Esophagus muscularis mucosa (tissue), 4 donors: ENCODE measurements at regions not wholly inside any gene's neighbourhood (a gene's known extent, or its start where the extent isn't known, plus 50 kb on each side); places are given as distances from the start of the nearest gene placed in this dataset.
"Not testable (repeated sequence)": the region's sequence is repeated elsewhere in the genome, so short reads cannot be mapped to it uniquely, and the experiment has no call there.

Experiments used
- DNase-seq: peaks from one replicate; pipeline ENCODE4 v3.0.0-alpha.2; 2017; ENCODE audit errors: extremely low spot score
- H3K27ac ChIP-seq, 4 donors: fragments of 200-600 bp; sonication (generic); replicated peaks in 1 of 4; 1 replicate in 3 of 4; 2 replicates in 1 of 4; pipeline ENCODE4 v1.5.1; 2016 to 2019; ENCODE audit warnings: mild to moderate bottlenecking in 1 of 4
- H3K27me3 ChIP-seq, 4 donors: fragments of 200-600 bp; sonication (generic); one replicate each; pipeline versions ENCODE4 v1.5.1 to v1.6.0; 2016 to 2019
- H3K36me3 ChIP-seq, 4 donors: fragments of 200-600 bp; sonication (generic); one replicate each; pipeline ENCODE4 v1.5.1; 2016 to 2019
- H3K4me1 ChIP-seq, 4 donors: fragments of 200-600 bp; sonication (generic); one replicate each; pipeline ENCODE4 v1.5.1; 2016 to 2019
- H3K4me3 ChIP-seq, 4 donors: fragments of 200-600 bp; sonication (generic); 1 replicate in 2 of 4; 2 replicates in 2 of 4; pipeline ENCODE4 v1.5.1; 2016 to 2019; ENCODE audit warnings: mild to moderate bottlenecking in 4 of 4, moderate library complexity in 1 of 4
- H3K9me3 ChIP-seq, 4 donors: fragments of 200-600 bp; sonication (generic); 1 replicate in 3 of 4; 2 replicates in 1 of 4; pipeline ENCODE4 v1.5.1; 2016 to 2019
- EP300 ChIP-seq: sonication (generic); formaldehyde crosslinking; IDR thresholded peaks from one replicate; pipeline ENCODE4 v1.6.1; 2017; ENCODE audit warnings: antibody characterized with exemption
- POLR2A ChIP-seq: fragments of 450-650 bp; IDR thresholded peaks from one replicate; pipeline ENCODE4 v1.6.1; 2017; ENCODE audit warnings: antibody characterized with exemption, moderate library complexity, mild to moderate bottlenecking, low read depth
- POLR2AphosphoS5 ChIP-seq, 2 donors: sonication (generic); formaldehyde crosslinking; IDR thresholded peaks; one replicate each; pipeline ENCODE4 v1.6.1; 2017; ENCODE audit warnings: antibody characterized with exemption in 2 of 2
- WGBS: methylation state at CpG from one replicate; pipeline ENCODE4 v1.1.5; 2018; 5-methylcytosine and 5-hydroxymethylcytosine counted together
- intact Hi-C: fragments of 100-400 bp; cut with DNase I; formaldehyde crosslinking; loops from one replicate; pipeline ENCODE4 v1.15.1; 2023
- TF ChIP-seq, protein P1 (sequence below), 3 experiments: fragments of 200-600 bp in 2 of 3; fragments of 450-650 bp in 1 of 3; sonication (generic) in 2 of 3; IDR thresholded peaks; one replicate each; pipeline ENCODE4 v1.5.1; 2017 to 2019; ENCODE audit warnings: antibody characterized with exemption in 3 of 3, mild to moderate bottlenecking in 2 of 3, moderate library complexity in 1 of 3

- intact Hi-C loops, result no loop called here
- Histone ChIP-seq H3K36me3 (no peaks in the 10 kb centered on the region), H3K27me3 (no peaks in the 10 kb centered on the region), H3K9me3 (no peaks in the 10 kb centered on the region), H3K27ac (no peak overlapping the region), H3K4me3 (no peak overlapping the region), H3K4me1 (no peaks in the 10 kb centered on the region)
- TF ChIP-seq POLR2A (no peak), EP300 (no peak), POLR2AphosphoS5 (IDR thresholded peaks at IDR 0.05) (no peak)
- TF ChIP-seq, protein P1, sequence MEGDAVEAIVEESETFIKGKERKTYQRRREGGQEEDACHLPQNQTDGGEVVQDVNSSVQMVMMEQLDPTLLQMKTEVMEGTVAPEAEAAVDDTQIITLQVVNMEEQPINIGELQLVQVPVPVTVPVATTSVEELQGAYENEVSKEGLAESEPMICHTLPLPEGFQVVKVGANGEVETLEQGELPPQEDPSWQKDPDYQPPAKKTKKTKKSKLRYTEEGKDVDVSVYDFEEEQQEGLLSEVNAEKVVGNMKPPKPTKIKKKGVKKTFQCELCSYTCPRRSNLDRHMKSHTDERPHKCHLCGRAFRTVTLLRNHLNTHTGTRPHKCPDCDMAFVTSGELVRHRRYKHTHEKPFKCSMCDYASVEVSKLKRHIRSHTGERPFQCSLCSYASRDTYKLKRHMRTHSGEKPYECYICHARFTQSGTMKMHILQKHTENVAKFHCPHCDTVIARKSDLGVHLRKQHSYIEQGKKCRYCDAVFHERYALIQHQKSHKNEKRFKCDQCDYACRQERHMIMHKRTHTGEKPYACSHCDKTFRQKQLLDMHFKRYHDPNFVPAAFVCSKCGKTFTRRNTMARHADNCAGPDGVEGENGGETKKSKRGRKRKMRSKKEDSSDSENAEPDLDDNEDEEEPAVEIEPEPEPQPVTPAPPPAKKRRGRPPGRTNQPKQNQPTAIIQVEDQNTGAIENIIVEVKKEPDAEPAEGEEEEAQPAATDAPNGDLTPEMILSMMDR (IDR thresholded peaks at IDR 0.05), result no peak
- DNase-seq, result no peak
- 38% methylated on average over 1 of the region's 1 CpG for WGBS
These were observed 272.1 kb upstream of the DAB2 start for GRCh38 chr5:39696672-39697398.

DNA sequence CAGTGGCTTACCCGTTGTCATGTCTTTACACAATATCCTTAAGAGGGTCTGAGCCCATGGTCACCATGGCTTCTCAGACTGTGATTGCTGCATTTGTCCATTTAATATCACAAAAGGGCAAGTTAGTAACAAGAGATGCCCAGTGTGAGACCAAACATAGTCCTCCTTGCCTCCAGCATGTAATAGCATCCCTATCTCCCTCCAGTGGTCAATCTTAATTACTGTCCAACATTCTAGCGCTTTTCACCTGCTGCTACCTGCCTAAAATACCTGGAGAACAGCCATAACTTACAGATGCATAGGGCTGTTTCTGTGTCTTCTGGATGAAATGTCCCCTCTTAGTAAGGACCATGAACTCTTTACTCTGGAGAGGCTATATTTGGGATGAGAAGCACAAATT is 267.2 kb upstream of the DAB2 start:
- no peak for DNase-seq
- 89% methylated on average over 2 of the region's 2 CpGs for WGBS
- no peak overlapping the region for H3K27ac ChIP-seq
- intact Hi-C loops, result no loop called here
- TF ChIP-seq, protein P1 (IDR thresholded peaks at IDR 0.05), result no peak
- TF ChIP-seq POLR2A, result no peak
- TF ChIP-seq POLR2AphosphoS5 (IDR thresholded peaks at IDR 0.05), result no peak
- no peak for TF ChIP-seq EP300
- no peaks in the 10 kb centered on the region for H3K4me1 ChIP-seq
- H3K9me3 ChIP-seq, result peaks cover 0 to 13% (median 8%) of the 10 kb centered on the region in 4 donors
- no peak overlapping the region for H3K4me3 ChIP-seq
- H3K27me3 ChIP-seq, result no peaks in the 10 kb centered on the region
- no peaks in the 10 kb centered on the region for H3K36me3 ChIP-seq

GRCh38 chr5:39691136-39691535 is 266.4 kb upstream of the DAB2 start:
- DNase-seq, result no peak
- Histone ChIP-seq H3K27me3 (no peaks in the 10 kb centered on the region), H3K4me1 (no peaks in the 10 kb centered on the region), H3K36me3 (no peaks in the 10 kb centered on the region), H3K4me3 (no peak overlapping the region), H3K27ac (no peak overlapping the region), H3K9me3 (peaks cover 0 to 13% (median 8%) of the 10 kb centered on the region in 4 donors)
- TF ChIP-seq, protein P1 (IDR thresholded peaks at IDR 0.05), result no peak
- TF ChIP-seq EP300, result no peak
- no peak for TF ChIP-seq POLR2A
- TF ChIP-seq POLR2AphosphoS5 (IDR thresholded peaks at IDR 0.05), result no peak
- WGBS, result 91% methylated on average over 1 of the region's 1 CpG
- intact Hi-C loops, result no loop called here

DNA sequence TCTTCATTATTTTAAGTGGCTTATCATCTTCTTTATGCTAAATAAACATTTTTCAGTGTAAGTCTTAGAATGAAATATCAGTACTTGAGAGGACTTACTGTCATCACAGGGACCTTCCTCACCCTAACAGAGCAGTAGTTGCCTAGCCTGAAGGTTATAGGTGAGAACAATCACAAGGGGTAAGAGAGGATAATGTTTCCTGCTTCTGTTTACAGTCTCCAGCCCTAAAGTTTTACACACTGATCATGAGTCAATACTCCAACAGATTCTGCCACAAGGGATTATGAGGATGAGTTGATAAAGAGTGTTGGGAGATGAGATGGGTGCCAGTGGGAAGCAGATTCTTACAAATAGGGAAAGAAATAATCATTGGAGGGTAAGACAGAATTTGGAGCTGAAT is 265.1 kb upstream of the DAB2 start:
- H3K36me3 ChIP-seq, result no peaks in the 10 kb centered on the region
- DNase-seq, result no peak
- no peaks in the 10 kb centered on the region for H3K4me1 ChIP-seq
- H3K9me3 ChIP-seq, result peaks cover 0 to 13% (median 8%) of the 10 kb centered on the region in 4 donors
- TF ChIP-seq POLR2AphosphoS5 (IDR thresholded peaks at IDR 0.05) (no peak), EP300 (no peak), POLR2A (no peak)
- TF ChIP-seq, protein P1 (IDR thresholded peaks at IDR 0.05), result no peak
- intact Hi-C loops, result no loop called here
- H3K4me3 ChIP-seq, result no peak overlapping the region
- H3K27ac ChIP-seq, result no peak overlapping the region
- no peaks in the 10 kb centered on the region for H3K27me3 ChIP-seq

DNA sequence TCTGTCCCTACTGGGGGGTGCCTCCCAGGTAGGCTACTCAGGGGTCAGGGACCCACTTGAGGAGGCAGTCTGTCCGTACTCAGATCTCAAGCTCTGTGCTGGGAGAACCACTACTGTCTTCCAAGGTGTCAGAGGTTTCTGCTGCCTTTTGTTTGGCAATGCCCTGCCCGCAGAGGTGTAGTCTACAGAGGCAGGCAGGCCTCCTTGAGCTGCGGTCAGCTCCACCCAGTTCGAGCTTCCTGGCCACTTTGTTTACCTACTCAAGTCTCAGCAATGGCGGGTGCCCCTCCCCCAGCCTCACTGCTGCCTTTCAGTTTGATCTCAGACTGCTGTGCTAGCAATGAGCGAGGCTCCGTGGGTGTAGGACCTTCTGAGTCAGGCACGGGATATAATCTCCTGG is 263.1 kb upstream of the DAB2 start:
- H3K4me1 ChIP-seq, intact Hi-C loops, DNase-seq, H3K27ac ChIP-seq, H3K4me3 ChIP-seq, H3K27me3 ChIP-seq, H3K36me3 ChIP-seq: not testable (repeated sequence)
- 84% methylated on average over 5 of the region's 8 CpGs for WGBS
- peaks cover 0 to 13% (median 8%) of the 10 kb centered on the region in 4 donors for H3K9me3 ChIP-seq
